GM21423 (cell line): ENCODE measurements at regions not wholly inside any gene's neighbourhood (a gene's known extent, or its start where the extent isn't known, plus 50 kb on each side); places are given as distances from the start of the nearest gene placed in this dataset.

ENCODE experiments used
- ATAC-seq: cut with Tn5 transposase; IDR thresholded peaks from one replicate; pipeline ENCODE4 v1.9.1; 2021; ENCODE audit warnings: mild to moderate bottlenecking, moderate library complexity; ENCODE audit not compliant: unreplicated experiment

- ATAC-seq: no peak
These were observed 191.1 kb downstream of the MAP2K6 start for GRCh38 chr17:69605571-69605970.

- no peak for ATAC-seq
These were observed 191.8 kb downstream of the MAP2K6 start for GRCh38 chr17:69606142-69606800.

GRCh38 chr17:69607162-69607834, 192.8 kb downstream of the MAP2K6 start:
- ATAC-seq: peak; percentile 86

- no peak for ATAC-seq
These were observed 193.6 kb downstream of the MAP2K6 start for GRCh38 chr17:69608141-69608540.

GRCh38 chr17:69608808-69609472, 194.4 kb downstream of the MAP2K6 start:
- no peak for ATAC-seq

GRCh38 chr17:69609473-69610305, 195.2 kb downstream of the MAP2K6 start:
- no peak for ATAC-seq

- no peak for ATAC-seq
These were observed 205.9 kb downstream of the MAP2K6 start for GRCh38 chr17:69620363-69620762.

GRCh38 chr17:69625474-69625873, 211.0 kb downstream of the MAP2K6 start:
- ATAC-seq: no peak

GRCh38 chr17:69630056-69630635, 215.6 kb downstream of the MAP2K6 start:
- ATAC-seq: no peak

- ATAC-seq: no peak
These were observed 220.3 kb downstream of the MAP2K6 start for GRCh38 chr17:69634844-69635243.

- no peak for ATAC-seq
These were observed 223.1 kb downstream of the MAP2K6 start for GRCh38 chr17:69637446-69638156.

GRCh38 chr17:69639096-69639495, 224.6 kb downstream of the MAP2K6 start:
- ATAC-seq: no peak

GRCh38 chr17:69640073-69640472, 225.6 kb downstream of the MAP2K6 start:
- ATAC-seq: no peak

- no peak for ATAC-seq
These were observed 229.2 kb downstream of the MAP2K6 start for GRCh38 chr17:69643686-69644085.

- no peak for ATAC-seq
These were observed 232.2 kb downstream of the MAP2K6 start for GRCh38 chr17:69646729-69647128.

GRCh38 chr17:69650881-69651280, 236.4 kb downstream of the MAP2K6 start:
- no peak for ATAC-seq

- no peak for ATAC-seq
These were observed 237.4 kb downstream of the MAP2K6 start for GRCh38 chr17:69651921-69652320.

GRCh38 chr17:69654981-69655855, 240.7 kb downstream of the MAP2K6 start:
- no peak for ATAC-seq

GRCh38 chr17:69655902-69656301, 241.4 kb downstream of the MAP2K6 start:
- no peak for ATAC-seq
